ENCODE measurements at regions not wholly inside any gene's neighbourhood (a gene's known extent, or its start where the extent isn't known, plus 50 kb on each side); places are given as distances from the start of the nearest gene placed in this dataset.

DNA sequence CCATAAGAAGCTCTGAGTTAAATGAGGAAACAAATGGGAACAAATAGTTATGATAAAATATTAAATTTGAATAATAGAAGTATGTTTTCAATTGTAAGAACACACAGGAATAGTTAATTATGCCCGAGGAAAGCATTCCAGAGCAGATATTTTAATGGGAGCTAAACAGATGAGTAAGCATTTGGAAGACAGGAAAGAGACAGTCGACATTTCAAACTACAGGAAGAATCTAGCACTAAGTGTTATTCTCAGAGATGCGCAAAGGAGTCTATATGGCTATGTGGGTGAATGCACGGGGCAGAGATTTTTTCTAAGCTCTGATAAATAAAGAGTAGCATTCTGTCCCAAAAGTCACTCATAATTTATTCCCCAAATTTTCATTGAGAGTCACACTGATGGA lies 64.5 kb upstream of the SSTR1 start:
- intact Hi-C loops (cut with micrococcal nuclease; ENCODE audit: unreplicated experiment) = no loop called here
- no peak for TF ChIP-seq CTCF (IDR thresholded peaks at IDR 0.05; ENCODE audit: unreplicated experiment)
- no peaks in the 10 kb centered on the region for H3K9me3 Mint-ChIP-seq (ENCODE audit: low read depth, unreplicated experiment)
- CTCF ChIA-PET = no interaction called here
- H3K4me3 Mint-ChIP-seq (ENCODE audit: low read depth, unreplicated experiment) = no peak overlapping the region
- no peak for DNase-seq
- no peak overlapping the region for H3K27ac Mint-ChIP-seq (ENCODE audit: unreplicated experiment)
- H3K36me3 Mint-ChIP-seq (ENCODE audit: insufficient read depth, unreplicated experiment) = no peaks in the 10 kb centered on the region
- peaks cover 9% of the 10 kb centered on the region for H3K4me1 Mint-ChIP-seq (ENCODE audit: low read depth, unreplicated experiment)
- H3K27me3 Mint-ChIP-seq (ENCODE audit: unreplicated experiment) = peaks cover 9% of the 10 kb centered on the region
- no TSS peak for BruUV-seq (replicated peaks)

DNA sequence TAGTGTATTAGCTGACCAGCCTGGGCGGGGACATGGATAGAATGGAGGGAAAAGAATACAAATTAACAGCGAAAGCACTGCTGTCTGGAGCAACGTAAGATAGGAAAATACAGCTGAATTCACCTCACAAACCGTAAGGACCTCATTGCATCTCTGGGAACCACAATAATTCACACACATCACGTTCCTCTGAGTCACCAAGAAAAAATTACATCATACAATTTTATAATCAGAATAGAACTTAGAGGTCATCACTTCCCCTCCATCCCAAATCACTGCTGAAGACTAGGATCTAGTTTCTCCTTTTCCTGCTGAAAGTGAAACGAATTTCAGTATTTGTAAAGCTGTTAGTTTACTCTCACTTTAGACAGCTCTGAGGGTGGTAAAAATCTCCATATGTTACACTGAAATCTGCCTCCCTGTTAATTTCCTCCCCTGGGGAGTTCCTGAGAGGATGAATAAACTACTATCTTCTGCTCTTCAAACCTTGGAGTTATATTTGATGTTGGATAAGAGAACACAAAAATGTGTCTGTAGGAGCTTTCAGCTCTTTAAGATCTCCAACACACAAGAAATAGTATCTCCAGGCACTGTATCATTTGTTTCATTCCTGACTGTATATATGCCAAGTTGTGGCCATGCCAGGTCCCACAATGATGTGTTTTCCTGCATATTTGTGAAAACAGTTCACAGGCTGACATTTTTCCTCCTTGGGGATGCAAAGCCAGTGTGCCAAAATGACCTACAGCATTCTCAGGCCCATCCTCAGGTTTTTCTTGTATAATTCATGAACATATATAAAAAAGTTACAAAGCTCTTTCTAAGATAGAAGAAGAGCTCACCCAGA lies 63.8 kb upstream of the SSTR1 start:
- H3K4me3 Mint-ChIP-seq (ENCODE audit: low read depth, unreplicated experiment) = no peak overlapping the region
- no peak for TF ChIP-seq CTCF (IDR thresholded peaks at IDR 0.05; ENCODE audit: unreplicated experiment)
- BruUV-seq (replicated peaks) = no TSS peak
- H3K9me3 Mint-ChIP-seq (ENCODE audit: low read depth, unreplicated experiment) = no peaks in the 10 kb centered on the region
- H3K27me3 Mint-ChIP-seq (ENCODE audit: unreplicated experiment) = peaks cover 9% of the 10 kb centered on the region
- intact Hi-C loops (cut with micrococcal nuclease; ENCODE audit: unreplicated experiment) = no loop called here
- no peaks in the 10 kb centered on the region for H3K36me3 Mint-ChIP-seq (ENCODE audit: insufficient read depth, unreplicated experiment)
- no peak overlapping the region for H3K27ac Mint-ChIP-seq (ENCODE audit: unreplicated experiment)
- no peak for DNase-seq
- H3K4me1 Mint-ChIP-seq (ENCODE audit: low read depth, unreplicated experiment) = peaks cover 9% of the 10 kb centered on the region
- CTCF ChIA-PET = no interaction called here

- Mint-ChIP-seq H3K27ac (ENCODE audit: unreplicated experiment) (no peak overlapping the region), H3K36me3 (ENCODE audit: insufficient read depth, unreplicated experiment) (no peaks in the 10 kb centered on the region), H3K4me1 (ENCODE audit: low read depth, unreplicated experiment) (peaks cover 9% of the 10 kb centered on the region), H3K4me3 (ENCODE audit: low read depth, unreplicated experiment) (no peak overlapping the region), H3K9me3 (ENCODE audit: low read depth, unreplicated experiment) (no peaks in the 10 kb centered on the region), H3K27me3 (ENCODE audit: unreplicated experiment) (peaks cover 9% of the 10 kb centered on the region)
- CTCF ChIA-PET = no interaction called here
- BruUV-seq (replicated peaks) = no TSS peak
- TF ChIP-seq CTCF (IDR thresholded peaks at IDR 0.05; ENCODE audit: unreplicated experiment) = no peak
- intact Hi-C loops (cut with micrococcal nuclease; ENCODE audit: unreplicated experiment) = no loop called here
- no peak for DNase-seq
Measured at GRCh38 chr14:38145142-38145541, 62.6 kb upstream of the SSTR1 start.

DNA sequence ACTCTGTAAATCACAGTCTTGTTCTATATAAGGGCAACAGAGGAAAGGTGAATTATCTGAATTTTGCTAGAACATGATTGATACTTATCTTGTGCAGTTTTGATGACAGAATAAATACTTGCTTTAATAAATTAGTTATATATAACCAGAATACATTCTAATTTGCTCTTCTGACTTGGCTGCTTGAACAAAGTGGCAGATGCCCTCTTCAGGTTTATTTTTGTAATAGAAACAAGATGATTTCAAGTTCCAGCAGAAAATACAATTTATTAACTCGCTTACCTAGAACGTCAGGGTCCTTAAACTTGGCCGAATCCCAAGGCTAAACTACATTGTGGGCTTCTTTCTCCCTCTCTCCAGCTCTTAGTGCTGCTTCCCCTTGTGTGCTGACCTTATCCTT lies 57.6 kb upstream of the SSTR1 start:
- Mint-ChIP-seq H3K27me3 (ENCODE audit: unreplicated experiment) (peaks cover 7% of the 10 kb centered on the region), H3K27ac (ENCODE audit: unreplicated experiment) (no peak overlapping the region), H3K4me3 (ENCODE audit: low read depth, unreplicated experiment) (no peak overlapping the region), H3K9me3 (ENCODE audit: low read depth, unreplicated experiment) (no peaks in the 10 kb centered on the region), H3K4me1 (ENCODE audit: low read depth, unreplicated experiment) (no peaks in the 10 kb centered on the region), H3K36me3 (ENCODE audit: insufficient read depth, unreplicated experiment) (no peaks in the 10 kb centered on the region)
- CTCF ChIA-PET = no interaction called here
- DNase-seq = no peak
- BruUV-seq (replicated peaks) = no TSS peak
- intact Hi-C loops (cut with micrococcal nuclease; ENCODE audit: unreplicated experiment) = loop anchor here (5.0 kb wide), 1 partner anchor 163 kb away; no protein-coding TSS in a partner anchor
- no peak for TF ChIP-seq CTCF (IDR thresholded peaks at IDR 0.05; ENCODE audit: unreplicated experiment)

Data from Calu3 (cell line).